HepG2 (cell line): ENCODE measurements at regions not wholly inside any gene's neighbourhood (a gene's known extent, or its start where the extent isn't known, plus 50 kb on each side); places are given as distances from the start of the nearest gene placed in this dataset.

Experiments
- ATAC-seq: fragments of 200-7000 bp; cut with Tn5 transposase; 3 replicates; pipeline ENCODE4 v1.9.1; 2020; ENCODE audit warnings: mild to moderate bottlenecking, moderate library complexity
- BruUV-seq: library from RNA; stranded (reverse); fragments of 400-500 nt; replicated peaks from 2 replicates; lab custom pipeline; 2021; lab: Mats Ljungman, UMichigan
- CTCF ChIA-PET: fragments of 300-600 bp; formaldehyde crosslinking; extraction: SDS; loops from one replicate; lab custom pipeline; 2021; ENCODE audit warnings: low total read pairs, inconsistent platforms, low intra/inter-chr PET ratio; lab: Yijun Ruan, JAX
- POLR2A ChIA-PET: fragments of 350-600 bp; sonication (Branson Sonifier 250); formaldehyde crosslinking; loops from one replicate; lab custom pipeline; 2020; ENCODE audit warnings: antibody characterized with exemption, inconsistent platforms; lab: Yijun Ruan, JAX
- DNase-seq: peaks from one replicate; pipeline ENCODE4 v3.0.0-alpha.2; 2015; ENCODE audit warnings: low spot score
- FAIRE-seq: peaks from 3 replicates; lab custom pipeline; 2011; peaks lifted over from hg19 to GRCh38; lab: Jason Lieb, UNC
- H2AFZ ChIP-seq: one replicate; pipeline ENCODE4 v1.6.1; 2011; ENCODE audit warnings: low read length, inconsistent platforms
- H3K27ac ChIP-seq: fragments of 300-600 bp; 3 replicates; pipeline ENCODE4 v1.8.0; 2011; ENCODE audit warnings: mixed run types, mild to moderate bottlenecking, mixed read lengths, low read length, inconsistent platforms; ENCODE audit not compliant: insufficient read depth; ENCODE audit errors: extremely low read length
- H3K27me3 ChIP-seq, 2 experiments: fragments of 200-600 bp in 1 of 2; 2 replicates in 1 of 2; 3 replicates in 1 of 2; pipeline versions ENCODE4 v1.6.0 to v1.8.0; 2011; ENCODE audit warnings: low read length in 2 of 2, mild to moderate bottlenecking in 2 of 2, moderate library complexity in 2 of 2, inconsistent platforms in 1 of 2; ENCODE audit not compliant: insufficient read depth in 2 of 2, control insufficient read depth in 1 of 2
- H3K36me3 ChIP-seq, 2 experiments: fragments of 200-600 bp in 1 of 2; replicated peaks in 1 of 2; 2 replicates in 1 of 2; 3 replicates in 1 of 2; pipeline versions ENCODE4 v1.5.1 to v1.8.0; 2011; ENCODE audit warnings: low read length in 2 of 2, inconsistent platforms in 1 of 2; ENCODE audit not compliant: insufficient read depth in 2 of 2, control insufficient read depth in 1 of 2
- H3K4me1 ChIP-seq: 2 replicates; pipeline ENCODE4 v1.5.1; 2012; ENCODE audit warnings: low read length, inconsistent platforms; ENCODE audit not compliant: insufficient read depth
- H3K4me2 ChIP-seq: 2 replicates; pipeline ENCODE4 v1.6.0; 2011; ENCODE audit warnings: low read depth, low read length, inconsistent platforms
- H3K4me3 ChIP-seq, 3 experiments: fragments of 200-600 bp in 1 of 3; sonication (generic), shearing (Covaris generic) in 1 of 3; replicated peaks in 1 of 3; 2 replicates each; pipeline ENCODE4 v1.5.1; 2011 to 2016; ENCODE audit warnings: low read length in 3 of 3, inconsistent platforms in 2 of 3, low read depth in 2 of 3, mild to moderate bottlenecking in 2 of 3, control low read depth in 1 of 3, mixed read lengths in 1 of 3; ENCODE audit not compliant: insufficient read depth in 1 of 3
- H3K79me2 ChIP-seq: one replicate; pipeline ENCODE4 v1.6.1; 2011; ENCODE audit warnings: low read length, inconsistent platforms; ENCODE audit not compliant: insufficient read depth
- H3K9ac ChIP-seq: 2 replicates; pipeline ENCODE4 v1.6.0; 2011; ENCODE audit warnings: mild to moderate bottlenecking, low read depth, low read length, inconsistent platforms; ENCODE audit not compliant: insufficient read depth
- H3K9me3 ChIP-seq: 2 replicates; pipeline ENCODE4 v1.5.1; 2012; ENCODE audit warnings: mild to moderate bottlenecking, low read length
- H4K20me1 ChIP-seq: 2 replicates; pipeline ENCODE4 v1.6.0; 2011; ENCODE audit warnings: inconsistent platforms, mild to moderate bottlenecking, low read length, moderate library complexity; ENCODE audit not compliant: insufficient read depth
- CHD2 ChIP-seq: IDR thresholded peaks from 2 replicates; pipeline ENCODE4 v1.6.1; 2011; ENCODE audit warnings: low read depth, low read length, improper control_type of control experiment
- HDAC6 ChIP-seq: fragments of 200-600 bp; sonication (generic); IDR thresholded peaks from 2 replicates; pipeline ENCODE4 v1.7.0; 2017; ENCODE audit warnings: mild to moderate bottlenecking, antibody characterized with exemption, low read length, low read depth
- IKZF1 ChIP-seq: fragments of 450-650 bp; IDR thresholded peaks from 2 replicates; pipeline ENCODE4 v1.7.1; 2016
- XBP1 ChIP-seq: sonication (generic); formaldehyde crosslinking; IDR thresholded peaks from 2 replicates; pipeline ENCODE4 v1.5.0; 2020; ENCODE audit warnings: missing genetic modification reagents
- ZFP36L2 ChIP-seq: sonication (generic); formaldehyde crosslinking; IDR thresholded peaks from 2 replicates; pipeline ENCODE4 v1.4.0; 2020; ENCODE audit warnings: missing genetic modification reagents
- ZNF367 ChIP-seq: sonication (generic); formaldehyde crosslinking; IDR thresholded peaks from 2 replicates; pipeline ENCODE4 v1.4.0; 2020; ENCODE audit warnings: missing genetic modification reagents, borderline replicate concordance
- ZNF501 ChIP-seq: sonication (generic); formaldehyde crosslinking; IDR thresholded peaks from 2 replicates; pipeline ENCODE4 v1.5.1; 2020; ENCODE audit warnings: mild to moderate bottlenecking, moderate library complexity, missing genetic modification reagents
- ZNF781 ChIP-seq: sonication (generic); formaldehyde crosslinking; IDR thresholded peaks from 2 replicates; pipeline ENCODE4 v1.5.1; 2020; ENCODE audit warnings: borderline replicate concordance, mild to moderate bottlenecking, missing genetic modification reagents; ENCODE audit errors: not compliant biosample characterization
- WGBS: methylation state at CpG from one replicate; pipeline ENCODE4 v1.1.6; 2017; ENCODE audit warnings: low lambda C conversion rate; 5-methylcytosine and 5-hydroxymethylcytosine counted together
- in situ Hi-C: cut with HindIII; loops from 2 replicates; pipeline ENCODE4 v1.10.0; 2017; ENCODE audit warnings: low pct_unique_long_range_greater_than_20kb; ENCODE audit not compliant: extremely low pct_ligation_motif_present
- intact Hi-C: fragments of 100-400 bp; cut with micrococcal nuclease; formaldehyde crosslinking; loops from one replicate; pipeline ENCODE4 v1.10.0; 2022; ENCODE audit not compliant: unreplicated experiment
- TF ChIP-seq, protein P1 (sequence below): sonication (generic); formaldehyde crosslinking; IDR thresholded peaks from 2 replicates; pipeline ENCODE4 v1.4.0; 2020; ENCODE audit warnings: missing genetic modification reagents
- TF ChIP-seq, protein P2 (sequence below): sonication (generic); formaldehyde crosslinking; IDR thresholded peaks from 2 replicates; pipeline ENCODE4 v1.5.0; 2020; ENCODE audit warnings: missing genetic modification reagents, mild to moderate bottlenecking, borderline replicate concordance
- TF ChIP-seq, protein P3 (sequence below): sonication (generic); formaldehyde crosslinking; IDR thresholded peaks from 2 replicates; pipeline ENCODE4 v1.5.1; 2020; ENCODE audit warnings: mild to moderate bottlenecking, missing genetic modification reagents, moderate library complexity

DNA sequence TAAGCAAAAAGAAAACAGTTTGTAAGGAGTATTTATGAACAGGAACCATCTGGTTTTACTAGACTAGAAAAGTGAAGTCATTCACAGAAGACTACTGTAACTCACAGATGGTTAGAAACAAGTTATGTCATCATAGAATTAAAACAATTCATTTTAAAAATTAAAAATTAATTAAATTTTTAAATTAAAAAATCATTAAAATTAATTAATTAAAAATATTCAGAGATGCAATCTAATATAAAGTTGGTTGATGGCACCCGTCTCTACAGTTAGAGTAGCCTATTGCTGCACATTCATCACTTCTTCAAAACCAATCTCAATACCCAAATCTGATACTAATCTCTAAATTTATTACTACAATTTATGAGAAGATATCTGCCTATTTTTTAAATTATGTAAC, 454.8 kb upstream of the NUPR2 start:
- H4K20me1 ChIP-seq: no peaks in the 10 kb centered on the region
- H3K4me2 ChIP-seq: no peak overlapping the region
- CTCF ChIA-PET: no interaction called here
- no TSS peak for BruUV-seq
- H3K4me1 ChIP-seq: no peaks in the 10 kb centered on the region
- TF ChIP-seq XBP1: no peak
- no peak for TF ChIP-seq HDAC6
- no peak for TF ChIP-seq ZNF367 (CRISPR knock-in tag)
- TF ChIP-seq ZFP36L2 (CRISPR knock-in tag): no peak
- no peak for ATAC-seq
- no peaks in the 10 kb centered on the region for H3K27me3 ChIP-seq
- in situ Hi-C loops (no loop called here), intact Hi-C loops (no loop called here)
- no peak overlapping the region for H2AFZ ChIP-seq
- H3K79me2 ChIP-seq: no peaks in the 10 kb centered on the region
- no peak overlapping the region for H3K4me3 ChIP-seq
- WGBS: 0% methylated on average over 1 of the region's 1 CpG
- peaks cover 74% of the 10 kb centered on the region for H3K9me3 ChIP-seq
- no peak overlapping the region for H3K27ac ChIP-seq
- no peak overlapping the region for H3K9ac ChIP-seq
- POLR2A ChIA-PET: no interaction called here
- no peak for DNase-seq
- FAIRE-seq: no peak
- H3K36me3 ChIP-seq: no peaks in the 10 kb centered on the region

DNA sequence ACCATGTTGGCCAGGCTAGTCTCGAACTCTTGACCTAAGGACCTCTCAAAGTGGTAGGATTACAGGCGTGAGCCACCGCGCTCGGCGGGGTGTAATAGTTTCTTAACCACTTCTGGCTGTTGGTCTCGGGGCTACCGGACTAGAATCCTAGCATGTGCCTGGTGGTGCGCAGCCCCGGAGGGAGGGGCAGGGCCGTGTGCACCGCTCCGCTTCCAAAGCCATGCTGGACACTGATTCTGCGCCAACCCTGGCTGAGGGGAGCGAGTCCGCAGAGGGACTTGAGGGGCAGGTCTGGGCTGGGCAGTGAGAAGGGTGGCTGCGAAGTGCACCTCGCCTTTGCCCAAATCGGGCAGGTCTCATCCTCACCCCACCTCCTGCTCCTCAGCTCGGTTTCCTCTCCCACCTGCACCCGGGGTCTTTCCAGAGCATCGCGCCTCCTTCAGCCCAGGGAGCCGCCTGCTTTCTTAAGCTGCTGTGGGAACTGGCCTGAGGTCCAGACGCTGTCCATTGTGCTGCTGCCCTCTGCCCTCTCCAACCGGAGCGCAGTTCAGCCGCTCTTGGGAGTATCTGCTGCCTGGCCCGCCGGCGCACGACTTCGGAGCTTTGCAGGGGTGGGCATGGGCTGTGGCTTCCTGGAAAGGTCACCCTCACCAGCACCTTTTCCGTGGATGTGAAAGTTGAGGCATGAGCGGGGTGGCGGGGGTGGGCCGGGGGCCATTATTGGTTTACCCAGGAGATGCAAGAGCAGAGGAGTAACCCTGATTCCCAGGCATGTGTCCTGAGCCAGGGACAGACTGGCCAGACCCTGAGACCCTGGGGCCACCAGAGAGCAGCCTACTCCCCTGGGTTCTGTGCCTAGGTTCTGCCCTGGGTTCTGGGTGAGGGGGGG, 422.6 kb upstream of the NUPR2 start:
- intact Hi-C loops: no loop called here
- H3K9me3 ChIP-seq: peaks cover 96% of the 10 kb centered on the region
- H4K20me1 ChIP-seq: no peaks in the 10 kb centered on the region
- ChIA-PET POLR2A (no interaction called here), CTCF (no interaction called here)
- no peak overlapping the region for H3K9ac ChIP-seq
- H3K36me3 ChIP-seq: no peaks in the 10 kb centered on the region
- no peaks in the 10 kb centered on the region for H3K79me2 ChIP-seq
- 64% methylated on average over 19 of the region's 37 CpGs for WGBS
- H3K4me1 ChIP-seq: no peaks in the 10 kb centered on the region
- no peaks in the 10 kb centered on the region for H3K27me3 ChIP-seq
- DNase-seq (no peak), ATAC-seq (no peak), FAIRE-seq (no peak)
- in situ Hi-C loops: no loop called here
- H3K4me3 ChIP-seq: no peak overlapping the region
- no TSS peak for BruUV-seq
- H3K27ac ChIP-seq: no peak overlapping the region
- no peak overlapping the region for H2AFZ ChIP-seq
- H3K4me2 ChIP-seq: no peak overlapping the region
- TF ChIP-seq, protein P1, sequence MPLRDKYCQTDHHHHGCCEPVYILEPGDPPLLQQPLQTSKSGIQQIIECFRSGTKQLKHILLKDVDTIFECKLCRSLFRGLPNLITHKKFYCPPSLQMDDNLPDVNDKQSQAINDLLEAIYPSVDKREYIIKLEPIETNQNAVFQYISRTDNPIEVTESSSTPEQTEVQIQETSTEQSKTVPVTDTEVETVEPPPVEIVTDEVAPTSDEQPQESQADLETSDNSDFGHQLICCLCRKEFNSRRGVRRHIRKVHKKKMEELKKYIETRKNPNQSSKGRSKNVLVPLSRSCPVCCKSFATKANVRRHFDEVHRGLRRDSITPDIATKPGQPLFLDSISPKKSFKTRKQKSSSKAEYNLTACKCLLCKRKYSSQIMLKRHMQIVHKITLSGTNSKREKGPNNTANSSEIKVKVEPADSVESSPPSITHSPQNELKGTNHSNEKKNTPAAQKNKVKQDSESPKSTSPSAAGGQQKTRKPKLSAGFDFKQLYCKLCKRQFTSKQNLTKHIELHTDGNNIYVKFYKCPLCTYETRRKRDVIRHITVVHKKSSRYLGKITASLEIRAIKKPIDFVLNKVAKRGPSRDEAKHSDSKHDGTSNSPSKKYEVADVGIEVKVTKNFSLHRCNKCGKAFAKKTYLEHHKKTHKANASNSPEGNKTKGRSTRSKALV (CRISPR knock-in tag): no peak
- TF ChIP-seq, protein P2, sequence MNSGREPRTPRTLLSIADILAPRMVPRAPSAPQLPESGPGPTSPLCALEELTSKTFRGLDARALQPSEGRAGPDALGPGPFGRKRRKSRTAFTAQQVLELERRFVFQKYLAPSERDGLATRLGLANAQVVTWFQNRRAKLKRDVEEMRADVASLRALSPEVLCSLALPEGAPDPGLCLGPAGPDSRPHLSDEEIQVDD (CRISPR knock-in tag): no peak
- TF ChIP-seq CHD2 (no peak), IKZF1 (no peak), ZNF781 (CRISPR knock-in tag) (no peak), ZNF501 (CRISPR knock-in tag) (no peak)
- TF ChIP-seq, protein P3, sequence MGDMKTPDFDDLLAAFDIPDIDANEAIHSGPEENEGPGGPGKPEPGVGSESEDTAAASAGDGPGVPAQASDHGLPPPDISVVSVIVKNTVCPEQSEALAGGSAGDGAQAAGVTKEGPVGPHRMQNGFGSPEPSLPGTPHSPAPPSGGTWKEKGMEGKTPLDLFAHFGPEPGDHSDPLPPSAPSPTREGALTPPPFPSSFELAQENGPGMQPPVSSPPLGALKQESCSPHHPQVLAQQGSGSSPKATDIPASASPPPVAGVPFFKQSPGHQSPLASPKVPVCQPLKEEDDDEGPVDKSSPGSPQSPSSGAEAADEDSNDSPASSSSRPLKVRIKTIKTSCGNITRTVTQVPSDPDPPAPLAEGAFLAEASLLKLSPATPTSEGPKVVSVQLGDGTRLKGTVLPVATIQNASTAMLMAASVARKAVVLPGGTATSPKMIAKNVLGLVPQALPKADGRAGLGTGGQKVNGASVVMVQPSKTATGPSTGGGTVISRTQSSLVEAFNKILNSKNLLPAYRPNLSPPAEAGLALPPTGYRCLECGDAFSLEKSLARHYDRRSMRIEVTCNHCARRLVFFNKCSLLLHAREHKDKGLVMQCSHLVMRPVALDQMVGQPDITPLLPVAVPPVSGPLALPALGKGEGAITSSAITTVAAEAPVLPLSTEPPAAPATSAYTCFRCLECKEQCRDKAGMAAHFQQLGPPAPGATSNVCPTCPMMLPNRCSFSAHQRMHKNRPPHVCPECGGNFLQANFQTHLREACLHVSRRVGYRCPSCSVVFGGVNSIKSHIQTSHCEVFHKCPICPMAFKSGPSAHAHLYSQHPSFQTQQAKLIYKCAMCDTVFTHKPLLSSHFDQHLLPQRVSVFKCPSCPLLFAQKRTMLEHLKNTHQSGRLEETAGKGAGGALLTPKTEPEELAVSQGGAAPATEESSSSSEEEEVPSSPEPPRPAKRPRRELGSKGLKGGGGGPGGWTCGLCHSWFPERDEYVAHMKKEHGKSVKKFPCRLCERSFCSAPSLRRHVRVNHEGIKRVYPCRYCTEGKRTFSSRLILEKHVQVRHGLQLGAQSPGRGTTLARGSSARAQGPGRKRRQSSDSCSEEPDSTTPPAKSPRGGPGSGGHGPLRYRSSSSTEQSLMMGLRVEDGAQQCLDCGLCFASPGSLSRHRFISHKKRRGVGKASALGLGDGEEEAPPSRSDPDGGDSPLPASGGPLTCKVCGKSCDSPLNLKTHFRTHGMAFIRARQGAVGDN: no peak
